LoVo (cell line): ENCODE measurements at regions not wholly inside any gene's neighbourhood (a gene's known extent, or its start where the extent isn't known, plus 50 kb on each side); places are given as distances from the start of the nearest gene placed in this dataset.

Source experiments
- DNase-seq: peaks from one replicate; pipeline ENCODE4 v3.0.0-alpha.2; 2016; ENCODE audit warnings: low spot score

DNA sequence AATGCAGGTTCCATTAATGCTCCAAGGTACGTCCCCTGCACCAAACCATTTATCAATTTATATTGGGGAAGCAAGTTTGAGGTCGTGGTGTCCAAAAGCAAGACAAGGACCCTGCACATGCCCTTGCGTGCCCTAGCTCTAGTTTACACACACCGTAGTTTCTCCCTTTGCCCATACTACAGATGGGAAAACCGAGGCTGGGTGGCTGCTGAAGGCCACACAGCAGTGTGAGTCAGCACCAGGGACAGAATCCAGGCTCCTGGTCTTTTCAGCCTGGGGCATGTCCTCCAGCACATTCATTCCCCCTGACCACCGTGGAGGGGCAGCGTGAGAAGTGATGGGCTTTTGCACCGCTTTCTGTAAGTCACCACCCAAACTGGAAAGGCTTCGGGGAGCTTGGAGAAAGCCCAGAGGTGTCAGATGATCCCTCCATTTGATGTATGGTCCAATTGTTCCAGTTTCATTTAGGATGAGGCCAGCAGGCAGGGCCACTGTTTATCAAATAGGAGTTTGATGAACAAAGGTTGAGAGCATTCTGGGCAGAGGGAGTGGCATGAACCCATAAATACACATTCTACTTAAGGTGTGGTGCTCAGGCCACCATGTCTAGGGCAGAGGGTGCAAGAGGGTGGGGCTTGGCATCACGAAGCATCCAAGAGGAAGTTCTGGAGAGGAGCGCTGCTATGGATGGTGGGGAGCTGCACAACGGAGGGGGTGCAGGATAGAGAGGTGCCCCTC lies 274.1 kb downstream of the HAUS1 start:
- DNase-seq: no peak

DNA sequence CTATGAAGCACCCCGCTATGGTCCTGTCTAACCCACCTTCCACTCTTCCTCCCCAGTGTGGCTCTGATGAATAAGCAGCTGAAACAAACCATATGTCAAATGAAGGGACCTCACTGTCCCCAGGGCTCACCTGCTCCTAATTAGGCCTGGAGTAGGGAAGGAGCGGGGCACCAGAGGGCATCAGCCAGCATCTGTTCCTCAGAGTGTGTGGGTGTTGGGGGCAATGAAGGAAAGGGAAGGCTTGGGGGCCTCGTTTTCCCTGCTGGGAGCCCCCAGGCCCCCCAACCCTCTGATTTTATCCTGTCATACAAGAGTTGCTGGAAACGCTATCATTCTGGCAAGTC lies 274.7 kb downstream of the HAUS1 start:
- no peak for DNase-seq

DNA sequence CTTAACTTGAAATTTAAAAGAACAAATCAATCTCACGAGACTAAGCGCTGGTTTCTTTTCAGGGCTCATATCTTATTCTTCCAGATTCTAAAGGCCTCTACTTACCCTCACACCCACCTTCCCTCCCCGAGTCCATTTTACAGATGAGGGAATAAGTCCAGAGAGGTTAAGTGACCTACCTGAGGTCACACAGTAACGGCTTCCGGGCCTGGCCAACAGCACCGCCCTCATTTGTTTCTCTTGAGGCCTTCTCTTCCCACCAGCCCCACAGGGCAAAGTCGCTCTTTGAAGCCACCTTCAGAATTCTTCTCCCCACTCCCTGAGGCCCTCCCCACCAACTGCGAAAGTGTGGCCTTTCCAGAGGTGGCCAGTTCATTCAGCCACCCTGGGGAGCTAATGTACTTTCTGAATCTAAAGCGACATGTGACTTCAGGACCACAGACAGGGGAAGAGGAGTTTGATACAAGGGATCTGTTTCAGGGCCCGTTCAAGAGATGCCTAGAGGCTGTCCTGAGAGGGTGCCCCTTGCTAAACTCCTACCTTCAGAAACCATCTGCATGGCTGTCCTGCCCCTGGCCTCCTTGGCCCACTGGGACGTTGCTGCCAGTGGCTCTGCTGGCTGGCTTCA lies 275.3 kb downstream of the HAUS1 start:
- no peak for DNase-seq

DNA sequence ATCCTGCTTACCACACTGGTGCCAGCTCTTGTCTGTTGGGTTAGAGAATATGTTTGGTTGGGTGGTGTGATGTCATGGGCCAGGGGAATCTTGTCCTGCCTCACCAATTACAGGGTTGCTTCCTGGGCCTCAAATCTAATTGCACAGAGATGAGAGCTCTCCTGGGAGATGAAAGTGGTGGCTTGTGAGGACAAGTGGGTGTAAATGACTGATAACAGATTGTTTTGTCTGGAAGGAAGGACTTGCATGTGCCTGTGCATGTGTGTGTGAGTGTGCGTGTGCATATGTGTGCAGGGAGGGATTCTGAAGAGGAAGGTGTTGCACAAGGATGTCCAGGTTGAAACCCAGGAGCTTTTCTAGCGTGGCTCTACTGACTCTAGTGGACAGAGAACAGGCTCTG lies 271.9 kb downstream of the LOXHD1 start:
- no peak for DNase-seq

DNA sequence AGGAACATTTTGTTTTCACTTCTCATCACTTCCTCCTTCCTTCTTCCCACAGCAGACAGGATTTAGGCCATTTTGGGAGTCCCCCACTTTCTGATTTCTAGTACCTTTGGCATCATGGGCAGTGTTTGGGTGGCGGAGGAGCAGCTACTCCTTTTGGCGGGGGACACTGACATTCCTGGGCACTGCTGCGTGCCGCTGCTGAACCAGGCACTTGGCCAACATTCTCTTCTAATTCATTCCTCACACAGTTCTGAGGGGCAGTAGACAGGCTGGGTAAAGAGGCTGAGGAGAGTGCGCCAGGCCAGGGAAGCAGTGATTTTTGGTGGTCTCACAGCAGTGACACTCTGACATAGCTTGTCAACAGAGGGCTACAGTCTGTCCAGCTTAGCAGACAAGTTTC lies 270.2 kb downstream of the LOXHD1 start:
- no peak for DNase-seq

DNA sequence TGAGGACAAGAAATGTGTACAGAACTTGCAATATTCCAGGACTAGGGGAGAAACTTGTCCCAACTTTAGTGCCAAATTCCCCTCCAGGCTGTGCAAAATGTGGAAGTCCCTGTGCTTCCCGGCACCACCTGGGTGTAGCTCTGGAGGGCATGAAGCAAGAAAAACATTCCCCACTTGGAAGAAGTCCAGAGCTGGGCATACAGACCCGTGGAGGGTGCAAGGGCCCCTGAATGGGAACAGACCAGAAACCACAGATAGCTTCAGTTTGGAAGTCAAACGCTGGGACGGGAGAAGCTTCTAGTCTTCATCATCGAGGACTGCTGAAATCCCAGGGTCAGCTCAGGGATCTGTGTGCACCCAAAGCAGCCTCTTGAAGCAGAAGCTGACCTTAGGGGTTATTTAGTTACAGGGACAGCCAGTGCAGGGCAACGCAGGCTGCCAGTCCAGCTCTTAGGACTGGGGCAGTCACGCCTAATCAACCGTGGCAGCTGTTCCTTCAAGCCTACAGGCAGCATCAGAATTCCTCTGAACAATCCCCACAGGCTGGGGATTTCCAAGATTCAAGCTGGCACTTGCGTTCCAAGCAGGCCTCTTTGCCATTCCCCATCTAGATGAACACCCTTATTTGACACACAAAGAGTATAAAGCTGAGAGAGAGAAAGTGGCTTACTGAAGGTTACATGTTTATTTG lies 269.4 kb downstream of the LOXHD1 start:
- no peak for DNase-seq

DNA sequence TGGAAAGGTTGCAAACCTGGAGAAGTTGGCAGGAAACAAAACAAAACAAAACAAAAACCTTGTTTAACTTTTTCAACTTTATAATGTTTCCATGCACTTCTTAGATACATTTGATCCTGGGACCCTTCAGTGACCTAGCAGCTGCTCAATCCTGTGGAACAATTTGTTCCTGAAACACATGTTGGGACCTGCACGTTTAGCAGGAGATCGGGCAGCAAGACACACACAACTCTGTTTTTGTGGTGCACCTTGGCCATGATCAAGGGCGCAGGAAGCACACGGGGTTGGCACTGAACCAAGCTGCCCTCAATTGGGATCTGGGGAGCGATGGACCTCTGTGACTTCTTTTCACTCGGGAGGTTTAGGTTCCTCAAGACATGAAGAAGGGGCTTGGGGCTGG lies 268.7 kb downstream of the LOXHD1 start:
- no peak for DNase-seq

DNA sequence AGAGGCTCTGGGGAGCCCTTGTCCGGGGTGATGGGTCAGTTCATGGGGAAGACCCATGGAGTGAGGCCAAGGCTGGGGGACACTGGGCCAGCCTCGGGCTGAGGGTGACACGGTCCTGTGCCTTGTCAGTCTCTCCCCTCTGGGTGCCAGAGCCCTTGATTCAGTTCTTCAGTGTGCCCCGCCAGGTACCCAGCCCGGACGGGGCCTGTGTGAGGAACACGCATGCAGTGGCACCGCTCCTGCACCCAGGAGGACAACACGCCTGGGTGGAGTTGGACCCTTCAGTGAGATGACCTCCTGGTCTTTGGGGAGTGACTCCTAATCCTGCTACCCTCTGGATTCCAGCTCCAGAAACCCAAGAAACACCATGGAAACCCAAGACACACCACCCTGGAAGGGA lies 264.4 kb downstream of the LOXHD1 start:
- DNase-seq: no peak

DNA sequence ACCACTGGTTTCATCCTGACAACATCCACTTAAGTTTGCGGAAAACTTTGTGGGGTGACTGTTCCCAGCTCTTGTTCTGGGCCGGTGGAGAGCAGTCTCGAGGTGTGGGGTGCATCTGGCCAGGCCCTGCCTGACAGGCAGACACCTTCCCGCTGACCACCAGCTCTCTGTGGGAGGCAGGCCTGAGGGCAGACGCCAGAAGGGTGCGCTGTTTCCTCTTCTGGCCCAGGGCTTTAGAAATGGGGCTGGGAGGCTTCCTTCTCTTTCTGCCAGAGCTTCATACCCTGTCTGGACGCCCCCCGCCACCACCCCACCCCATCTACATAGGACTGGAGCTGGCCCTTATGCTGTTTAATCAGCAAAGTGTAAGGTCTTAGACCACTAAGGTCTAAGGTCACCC lies 263.8 kb downstream of the LOXHD1 start:
- DNase-seq: no peak

DNA sequence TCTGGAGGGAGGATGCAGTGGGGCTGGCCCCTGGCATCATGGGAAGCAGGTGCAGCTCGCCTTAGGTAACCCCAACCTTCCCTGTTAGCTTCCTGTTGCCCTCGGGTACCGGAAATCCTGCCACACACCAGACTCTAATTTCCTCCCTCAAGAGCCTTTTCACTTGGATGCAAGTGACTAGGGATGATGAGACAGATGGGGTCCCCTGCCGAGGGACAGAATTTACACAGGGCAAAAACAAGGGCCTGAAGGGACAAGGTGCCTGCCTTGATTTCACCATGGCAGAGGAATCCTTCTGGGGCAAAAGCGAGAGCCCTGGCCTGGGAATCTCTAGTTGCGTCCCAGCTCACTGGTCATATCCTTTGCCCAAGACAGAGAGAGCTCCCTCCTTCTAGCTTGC lies 263.1 kb downstream of the LOXHD1 start:
- no peak for DNase-seq

DNA sequence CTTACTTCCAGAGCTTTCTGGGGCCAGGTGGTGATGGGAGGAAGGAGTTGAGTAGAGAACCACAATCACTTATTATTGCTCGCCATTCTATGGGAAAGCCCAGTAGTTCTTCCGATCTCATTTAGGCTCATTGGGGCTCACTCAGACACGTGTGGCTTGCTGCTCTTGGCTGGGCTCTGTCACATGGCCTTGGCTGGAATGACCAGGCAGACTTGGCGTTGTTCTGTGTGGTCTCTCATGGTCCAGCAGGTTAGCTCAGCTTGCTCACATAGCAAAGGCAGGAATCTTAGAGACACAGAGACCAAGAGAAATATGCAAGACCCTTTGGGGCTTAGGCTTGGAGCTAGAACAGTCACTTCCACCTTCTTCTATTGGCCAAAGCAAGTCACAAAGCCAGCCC lies 261.2 kb downstream of the LOXHD1 start:
- no peak for DNase-seq

DNA sequence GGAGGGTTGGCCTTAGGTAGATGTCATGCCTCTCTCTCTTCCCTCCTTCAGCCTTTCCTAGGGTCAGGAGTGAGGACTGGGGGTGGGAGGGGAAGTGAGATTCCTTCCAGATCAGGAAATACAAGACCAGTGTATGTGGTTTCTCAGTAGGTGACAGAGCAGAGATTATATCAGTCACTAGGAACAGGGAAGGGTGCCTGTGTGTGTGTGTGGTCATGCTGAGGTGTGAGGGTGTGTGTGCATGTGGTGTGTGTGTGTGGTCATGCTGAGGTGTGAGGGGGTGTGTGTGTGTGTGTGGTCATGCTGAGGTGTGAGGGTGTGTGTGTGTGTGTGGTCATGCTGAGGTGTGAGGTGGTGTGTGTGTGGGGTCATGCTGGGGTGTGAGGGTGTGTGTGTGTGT lies 259.8 kb downstream of the LOXHD1 start:
- no peak for DNase-seq

DNA sequence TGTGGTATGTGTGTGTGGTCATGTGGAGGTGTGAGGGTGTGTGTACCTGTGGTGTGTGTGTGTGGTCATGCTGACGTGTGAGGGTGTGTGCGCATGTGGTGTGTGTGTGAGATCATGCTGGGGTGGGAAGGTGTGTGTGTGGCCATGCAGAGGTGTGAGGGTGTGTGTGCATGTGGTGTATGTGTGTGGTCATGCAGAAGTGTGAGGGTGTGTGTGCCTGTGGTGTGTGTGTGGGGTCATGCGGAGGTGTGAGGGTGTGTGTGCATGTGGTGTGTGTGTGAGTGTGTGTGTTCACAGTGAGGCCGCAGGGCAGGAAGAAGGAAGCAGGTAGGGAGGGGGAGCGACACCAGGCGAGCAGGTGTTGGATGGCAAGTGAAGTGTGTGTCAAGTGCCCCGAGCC lies 259.0 kb downstream of the LOXHD1 start:
- DNase-seq: no peak

DNA sequence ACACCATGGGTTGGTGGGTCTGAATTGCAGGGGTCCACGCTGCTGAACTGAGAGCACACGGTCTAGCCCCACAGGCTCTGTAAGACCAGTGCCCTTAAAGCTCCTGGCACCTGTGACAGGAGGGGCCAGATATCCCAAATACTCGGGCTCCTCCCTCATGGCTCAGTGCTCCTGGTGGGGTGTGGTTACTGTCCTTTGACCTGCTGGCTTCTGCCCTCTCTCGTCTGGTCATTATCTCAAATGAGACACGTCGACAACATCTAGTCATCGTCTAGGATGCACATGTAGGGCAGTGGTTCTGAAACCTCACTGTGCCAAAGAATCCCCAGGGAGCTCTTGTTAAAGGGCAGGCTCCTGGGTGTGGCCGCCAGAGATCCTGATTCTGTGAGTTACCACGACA lies 258.4 kb downstream of the LOXHD1 start:
- DNase-seq: peak; percentile 27

DNA sequence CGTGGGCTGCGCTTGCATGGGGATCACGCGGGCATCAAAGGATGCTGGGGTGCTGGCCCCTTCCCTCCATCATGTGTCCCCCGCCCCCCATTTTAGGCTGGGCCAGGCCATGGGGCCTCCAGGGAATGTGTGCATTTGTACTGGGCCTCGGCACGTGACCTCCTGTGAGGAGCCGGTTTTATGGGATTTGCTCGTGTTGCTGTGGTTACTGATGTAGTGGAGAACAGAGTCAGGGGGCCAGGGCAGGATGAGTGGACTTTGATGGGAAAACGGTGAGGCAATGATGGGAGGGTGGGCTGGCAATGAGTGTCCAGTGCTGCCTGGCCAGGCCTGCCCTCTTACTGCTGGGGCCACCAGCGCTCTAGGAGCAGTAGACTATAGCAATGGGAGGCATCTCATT lies 257.7 kb downstream of the LOXHD1 start:
- no peak for DNase-seq

DNA sequence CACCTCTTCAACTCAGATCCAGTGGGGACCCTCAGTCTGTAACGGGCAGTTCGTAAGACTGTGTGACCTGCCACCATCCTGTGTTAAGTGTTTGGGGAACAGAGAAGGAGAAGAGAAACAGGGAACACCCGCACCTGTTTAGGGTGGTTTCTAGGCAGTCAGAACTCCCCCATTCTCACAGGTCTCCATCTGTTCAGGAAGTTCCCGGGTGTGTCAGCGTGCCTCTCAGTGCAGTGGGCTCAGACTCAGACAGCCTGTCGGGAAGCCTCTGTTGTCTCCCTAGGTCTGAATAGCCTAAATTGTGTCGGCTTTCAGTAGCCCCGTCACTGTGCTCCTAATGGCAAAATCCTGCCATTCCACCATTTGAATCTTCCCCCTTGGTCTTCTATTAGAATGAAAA lies 256.6 kb downstream of the LOXHD1 start:
- DNase-seq: no peak

DNA sequence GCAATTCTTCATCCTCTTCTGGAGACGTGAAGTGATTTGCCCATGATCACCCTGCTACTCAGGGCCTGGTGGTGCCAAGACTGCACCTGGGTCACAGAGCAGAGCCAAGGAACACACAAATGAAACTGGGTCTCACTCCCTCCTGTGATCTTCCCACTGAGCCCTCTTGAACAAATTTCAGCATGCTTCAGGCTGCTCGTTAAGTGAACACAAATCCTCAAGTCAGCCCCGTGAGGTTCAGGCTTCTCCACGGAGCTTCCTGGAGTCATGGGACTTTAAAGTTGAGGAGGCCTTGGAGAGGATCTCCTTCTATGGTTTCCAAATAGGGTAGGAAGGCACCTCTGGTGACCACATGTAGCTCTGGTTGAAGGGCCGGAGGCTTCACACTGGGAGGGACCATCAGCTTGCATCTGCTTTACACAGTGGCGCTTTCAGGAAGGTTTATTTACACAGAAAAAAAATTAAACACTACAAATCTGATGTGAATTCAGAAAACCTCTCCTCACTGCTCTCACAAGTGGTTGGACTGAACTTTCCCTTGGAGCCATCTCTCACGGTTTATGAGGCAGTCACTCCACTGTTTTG lies 255.4 kb downstream of the LOXHD1 start:
- no peak for DNase-seq

DNA sequence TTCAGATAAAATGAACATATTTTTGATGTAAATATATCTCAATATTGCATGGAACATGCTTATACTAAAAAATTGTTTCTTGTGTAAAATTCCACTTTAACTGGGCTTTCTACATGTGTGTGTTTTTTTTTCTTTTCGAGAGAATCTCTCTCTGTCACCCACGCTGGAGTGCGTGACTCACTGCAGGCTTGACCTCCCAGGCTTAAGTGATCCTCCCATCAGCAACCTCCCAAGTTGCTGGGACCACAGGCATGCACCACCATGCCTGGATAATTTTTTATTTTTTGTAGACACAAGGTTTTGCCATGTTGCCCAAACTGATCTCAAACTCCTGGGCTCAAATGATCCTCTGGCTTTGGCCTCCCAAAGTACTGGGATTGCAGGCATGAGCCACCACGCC lies 254.6 kb downstream of the LOXHD1 start:
- DNase-seq: no peak

DNA sequence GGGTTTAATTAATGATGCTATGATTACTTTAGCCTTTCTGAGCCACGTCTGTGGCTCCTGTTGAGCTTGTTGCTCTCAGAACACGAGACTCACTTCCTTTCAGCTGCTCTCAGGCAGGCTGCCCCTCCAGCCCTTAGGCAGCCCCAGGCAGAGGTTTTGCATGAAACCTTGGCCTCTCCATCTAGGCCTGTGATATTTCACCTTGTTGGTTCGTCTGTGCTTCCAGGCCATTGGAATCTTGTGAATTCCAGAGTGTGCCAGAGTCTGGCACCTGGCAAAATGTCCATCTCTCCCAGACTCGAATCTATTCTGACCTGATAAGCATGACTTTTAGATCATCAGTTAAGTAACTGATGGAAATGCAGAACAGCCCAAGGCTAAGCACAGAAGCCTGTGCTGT lies 254.1 kb downstream of the LOXHD1 start:
- DNase-seq: no peak

DNA sequence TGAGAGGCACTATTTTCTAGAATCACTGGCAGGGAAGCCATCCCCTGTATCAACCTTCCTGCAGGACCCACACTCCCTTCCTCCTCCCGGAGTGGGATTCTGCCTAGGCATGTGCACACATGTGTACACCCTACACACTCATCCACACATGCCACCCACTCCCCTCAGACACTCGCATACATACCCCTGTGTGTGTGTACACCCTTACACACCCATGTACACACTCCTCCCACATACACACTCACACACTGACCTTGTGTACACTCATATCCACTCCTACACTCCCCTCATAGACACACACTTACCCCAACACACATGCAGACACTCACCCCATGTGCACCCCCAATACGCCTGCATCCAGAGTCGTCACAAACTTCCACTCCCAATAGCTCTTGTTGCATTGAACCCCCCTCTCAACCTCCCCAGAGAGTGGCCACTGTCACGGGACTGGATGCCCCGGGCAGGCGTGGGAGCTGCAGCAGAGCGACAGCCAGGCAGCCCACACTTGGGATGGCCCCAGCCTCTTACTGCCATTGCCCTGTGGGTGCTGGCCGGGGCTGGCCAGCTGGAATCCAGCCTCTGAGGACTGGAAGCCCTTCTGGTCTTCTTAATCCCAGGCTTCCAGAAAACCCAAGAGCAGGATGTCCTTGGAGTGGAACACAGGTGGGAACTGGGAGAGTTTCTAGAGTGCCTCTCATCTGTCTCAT lies 251.0 kb downstream of the LOXHD1 start:
- DNase-seq: no peak

DNA sequence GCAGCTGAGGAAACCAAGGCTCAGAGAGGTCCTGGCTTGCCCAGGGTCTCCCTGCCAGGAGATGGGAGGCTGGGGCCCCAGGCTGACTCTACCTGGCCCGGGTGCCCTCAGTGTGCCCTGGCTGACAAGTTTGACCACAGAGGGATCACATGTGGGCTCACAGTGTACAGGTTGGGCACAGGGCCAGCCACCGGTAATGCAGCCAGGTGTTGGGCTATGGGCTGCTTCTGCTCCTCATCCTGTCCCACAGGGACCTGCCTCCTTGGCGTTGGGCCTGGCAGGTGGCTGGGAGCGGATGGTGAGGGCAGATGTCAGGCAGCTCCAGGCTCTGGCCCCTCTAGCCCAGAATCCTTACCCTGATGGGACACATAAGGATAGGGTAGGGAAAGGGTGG lies 250.5 kb downstream of the LOXHD1 start:
- DNase-seq: no peak

DNA sequence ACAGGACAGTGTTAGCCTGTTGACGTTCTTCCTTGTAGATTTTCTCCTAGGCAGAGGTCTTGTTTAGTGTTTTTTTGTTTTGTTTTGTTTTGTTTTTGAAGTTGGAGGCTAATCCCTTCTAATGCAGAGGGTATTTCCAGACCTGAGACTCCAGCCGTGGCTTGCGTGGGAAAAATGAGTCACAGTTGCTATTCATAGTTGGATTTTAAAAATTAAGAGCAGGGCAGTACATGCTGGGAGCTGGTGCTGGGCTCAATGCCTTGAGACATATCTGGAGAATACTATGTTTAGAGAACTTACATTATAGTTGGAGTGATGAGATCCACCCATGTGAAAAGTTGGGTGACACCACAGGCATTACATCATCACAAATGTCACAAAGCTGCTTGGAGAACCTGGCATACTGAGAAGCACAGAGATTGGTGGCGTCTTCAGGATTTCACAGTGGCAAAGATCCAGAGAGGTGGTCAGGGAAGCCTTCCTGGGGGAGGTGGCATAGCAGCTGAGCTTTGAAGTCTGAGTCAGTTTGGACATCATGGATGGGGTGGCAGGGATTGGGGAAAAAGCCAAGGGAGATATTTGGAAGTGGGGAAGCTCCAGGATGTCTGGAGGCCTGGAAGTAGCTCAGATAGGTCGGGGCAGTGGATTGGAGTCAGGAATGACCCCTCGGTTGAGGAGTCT lies 249.4 kb downstream of the LOXHD1 start:
- DNase-seq: no peak
